ENCODE measurements at regions not wholly inside any gene's neighbourhood (a gene's known extent, or its start where the extent isn't known, plus 50 kb on each side); places are given as distances from the start of the nearest gene placed in this dataset.

DNA sequence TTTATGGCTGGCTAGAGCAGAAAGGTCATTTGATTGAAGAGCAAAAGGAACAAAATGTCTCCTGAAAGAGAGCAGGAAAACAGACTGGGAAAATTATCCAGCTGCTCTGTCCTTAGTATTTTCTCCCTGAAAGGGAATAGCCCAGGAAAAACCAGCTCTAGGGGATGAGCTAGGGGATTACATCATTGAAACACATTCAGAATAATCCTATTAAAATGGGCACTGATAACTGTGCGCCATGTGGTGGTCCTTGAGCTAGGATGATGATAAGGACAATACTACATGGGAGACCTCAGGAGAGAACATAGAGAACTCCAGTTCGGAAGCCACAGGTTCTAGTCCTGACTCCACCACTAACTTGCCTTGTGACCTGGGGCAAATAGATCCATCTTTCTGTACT, 873.8 kb downstream of the TYW1 start:
- no peak for TF ChIP-seq RAD21 (IDR thresholded peaks at IDR 0.05; ENCODE audit: low read length)
- TF ChIP-seq, protein P1, sequence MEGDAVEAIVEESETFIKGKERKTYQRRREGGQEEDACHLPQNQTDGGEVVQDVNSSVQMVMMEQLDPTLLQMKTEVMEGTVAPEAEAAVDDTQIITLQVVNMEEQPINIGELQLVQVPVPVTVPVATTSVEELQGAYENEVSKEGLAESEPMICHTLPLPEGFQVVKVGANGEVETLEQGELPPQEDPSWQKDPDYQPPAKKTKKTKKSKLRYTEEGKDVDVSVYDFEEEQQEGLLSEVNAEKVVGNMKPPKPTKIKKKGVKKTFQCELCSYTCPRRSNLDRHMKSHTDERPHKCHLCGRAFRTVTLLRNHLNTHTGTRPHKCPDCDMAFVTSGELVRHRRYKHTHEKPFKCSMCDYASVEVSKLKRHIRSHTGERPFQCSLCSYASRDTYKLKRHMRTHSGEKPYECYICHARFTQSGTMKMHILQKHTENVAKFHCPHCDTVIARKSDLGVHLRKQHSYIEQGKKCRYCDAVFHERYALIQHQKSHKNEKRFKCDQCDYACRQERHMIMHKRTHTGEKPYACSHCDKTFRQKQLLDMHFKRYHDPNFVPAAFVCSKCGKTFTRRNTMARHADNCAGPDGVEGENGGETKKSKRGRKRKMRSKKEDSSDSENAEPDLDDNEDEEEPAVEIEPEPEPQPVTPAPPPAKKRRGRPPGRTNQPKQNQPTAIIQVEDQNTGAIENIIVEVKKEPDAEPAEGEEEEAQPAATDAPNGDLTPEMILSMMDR (conservative IDR thresholded peaks at IDR 0.05; ENCODE audit: low read depth, low read length), result no peak
- TF ChIP-seq, protein P2, sequence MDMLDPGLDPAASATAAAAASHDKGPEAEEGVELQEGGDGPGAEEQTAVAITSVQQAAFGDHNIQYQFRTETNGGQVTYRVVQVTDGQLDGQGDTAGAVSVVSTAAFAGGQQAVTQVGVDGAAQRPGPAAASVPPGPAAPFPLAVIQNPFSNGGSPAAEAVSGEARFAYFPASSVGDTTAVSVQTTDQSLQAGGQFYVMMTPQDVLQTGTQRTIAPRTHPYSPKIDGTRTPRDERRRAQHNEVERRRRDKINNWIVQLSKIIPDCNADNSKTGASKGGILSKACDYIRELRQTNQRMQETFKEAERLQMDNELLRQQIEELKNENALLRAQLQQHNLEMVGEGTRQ (IDR thresholded peaks at IDR 0.05; ENCODE audit: low read depth, low read length), result no peak
- no peak for TF ChIP-seq POLR2A (IDR thresholded peaks at IDR 0.05; ENCODE audit: low read depth, low read length)

All from IMR-90 (cell line).